ENCODE measurements at regions not wholly inside any gene's neighbourhood (a gene's known extent, or its start where the extent isn't known, plus 50 kb on each side); places are given as distances from the start of the nearest gene placed in this dataset.

DNA sequence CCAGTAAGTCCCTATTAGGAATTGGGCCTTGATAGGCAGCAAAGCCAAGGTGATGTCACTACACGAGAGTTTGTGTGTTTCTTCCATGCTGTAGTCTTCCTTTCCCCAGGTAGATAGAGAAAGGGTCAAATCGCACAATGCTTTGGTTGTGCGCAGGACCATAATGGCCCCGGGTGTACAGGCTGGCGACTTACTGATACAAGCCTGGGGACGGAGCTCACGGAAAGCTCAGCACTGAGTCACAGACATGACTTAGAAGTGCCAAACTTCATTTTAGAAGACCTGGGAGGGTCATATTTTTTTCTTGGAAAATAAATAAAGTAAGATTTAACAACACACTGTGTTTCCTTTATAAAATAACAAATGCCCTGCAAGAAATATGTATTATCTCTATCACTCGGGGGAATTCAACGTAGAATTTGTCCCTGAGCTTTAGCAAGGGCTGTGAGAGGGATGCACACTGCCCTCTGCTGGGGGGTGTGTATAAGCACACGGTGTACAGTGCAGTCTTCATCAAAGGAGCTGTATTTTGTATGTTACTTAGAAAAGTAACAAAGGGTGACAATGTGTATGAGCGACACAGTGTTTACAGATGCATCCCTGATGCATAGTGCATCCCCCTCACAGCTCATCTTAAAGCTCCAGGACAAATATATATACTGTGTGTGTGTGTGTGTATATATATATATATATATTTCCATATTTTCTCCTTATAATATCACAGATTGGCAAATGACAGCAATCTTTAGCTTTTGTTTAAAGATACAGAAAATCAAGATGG is 254.5 kb upstream of the VEGFC start:
- DNase-seq (ENCODE audit: low spot score) = peak; percentile 51
- peak; percentile 94 for ATAC-seq

DNA sequence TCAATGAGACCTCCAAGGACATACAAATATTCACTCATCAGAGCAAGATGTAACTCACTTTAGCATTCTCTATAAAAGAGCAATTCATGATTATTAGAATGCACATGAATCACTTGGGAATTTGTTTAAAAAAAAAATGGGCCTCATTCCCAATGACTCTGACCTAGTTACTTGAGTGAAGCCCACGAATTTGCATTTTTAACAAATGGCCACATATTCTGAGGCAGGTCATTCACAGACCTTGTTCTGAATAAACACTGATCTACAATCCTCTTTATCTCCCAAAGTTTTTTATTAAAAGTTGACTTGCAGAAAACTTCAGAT is 255.1 kb upstream of the VEGFC start:
- no peak for DNase-seq (ENCODE audit: low spot score)
- ATAC-seq = no peak

DNA sequence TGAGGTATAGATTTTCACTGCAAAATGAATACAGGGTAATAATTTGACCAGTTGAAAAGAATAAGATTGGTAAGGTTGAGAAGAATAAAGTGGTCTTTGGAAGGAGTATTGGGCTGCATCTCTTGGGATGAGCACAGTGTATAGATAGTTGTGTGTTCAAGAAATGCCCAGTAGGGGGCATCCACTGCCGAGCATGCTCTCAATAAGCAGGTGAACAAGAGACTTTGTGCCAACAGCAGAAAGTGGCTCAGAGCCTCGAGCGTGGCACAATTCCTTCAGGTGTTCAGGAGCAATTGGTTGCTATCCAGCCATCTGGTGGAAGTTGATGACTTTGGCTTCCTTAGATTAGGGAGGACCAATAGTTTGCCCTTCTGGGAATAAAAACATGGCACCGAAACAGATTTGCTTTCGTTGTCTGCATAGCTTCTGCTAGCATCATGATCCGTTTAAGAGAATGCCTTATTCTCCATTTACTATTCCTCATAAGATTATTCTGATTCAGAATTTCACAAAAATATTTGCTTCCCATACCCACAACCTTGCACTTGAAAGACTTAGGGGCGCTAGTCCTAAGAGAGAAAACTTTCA is 258.1 kb upstream of the NEIL3 start:
- ATAC-seq = peak; percentile 73
- DNase-seq (ENCODE audit: low spot score) = no peak

DNA sequence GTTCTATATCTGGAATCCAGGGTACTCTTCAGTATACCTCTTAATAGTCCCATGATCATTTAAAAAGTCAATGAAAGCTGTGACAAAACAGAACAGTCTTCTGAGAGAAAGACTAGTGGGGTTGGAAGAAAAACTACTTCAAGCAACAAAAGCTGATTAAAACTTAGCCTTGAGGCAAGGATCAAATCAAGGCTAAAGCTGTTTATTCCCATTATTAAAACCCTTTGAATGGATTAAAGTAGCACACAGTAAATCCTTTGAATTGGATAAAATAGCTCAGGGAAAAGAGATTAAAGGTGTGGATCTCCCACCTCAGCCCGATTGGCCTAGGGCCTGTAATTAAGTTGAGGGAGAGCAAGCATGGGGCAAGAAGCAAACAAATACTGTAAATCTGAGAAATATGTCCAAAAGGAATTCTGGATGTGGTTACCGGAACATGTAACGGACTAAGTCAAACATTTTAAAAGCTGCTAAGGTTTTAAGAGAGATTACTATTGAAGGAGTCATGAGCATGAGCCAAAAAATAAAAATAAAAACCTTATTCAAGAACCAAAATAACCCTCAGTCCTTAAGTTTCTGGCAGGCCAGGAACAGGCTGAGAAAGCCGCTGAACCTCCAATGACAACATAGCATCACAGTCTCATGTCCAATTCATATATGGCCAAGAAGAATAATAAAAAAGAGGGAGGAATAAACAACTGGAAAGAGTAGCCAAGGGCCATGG is 257.3 kb upstream of the NEIL3 start:
- DNase-seq (ENCODE audit: low spot score) (no peak), ATAC-seq (no peak)

DNA sequence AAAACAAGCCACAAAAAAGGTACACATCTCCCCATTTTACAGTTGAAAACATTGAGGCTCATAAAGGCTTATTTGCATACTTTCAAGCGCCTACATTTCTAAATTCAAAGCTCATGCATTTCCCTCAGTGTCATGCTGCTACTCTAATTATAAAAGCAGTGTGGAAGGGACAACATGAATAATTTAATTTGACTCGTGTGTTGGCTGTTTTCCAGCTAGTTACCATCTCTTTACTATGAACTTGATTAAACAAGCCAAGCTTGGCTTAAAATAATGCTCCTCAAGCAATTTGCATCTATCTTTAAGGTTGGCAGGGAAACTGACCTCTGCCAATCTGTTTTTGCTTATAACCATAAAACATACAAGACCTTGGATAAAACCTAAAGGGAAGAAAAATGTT is 252.5 kb upstream of the NEIL3 start:
- ATAC-seq = no peak
- no peak for DNase-seq (ENCODE audit: low spot score)

DNA sequence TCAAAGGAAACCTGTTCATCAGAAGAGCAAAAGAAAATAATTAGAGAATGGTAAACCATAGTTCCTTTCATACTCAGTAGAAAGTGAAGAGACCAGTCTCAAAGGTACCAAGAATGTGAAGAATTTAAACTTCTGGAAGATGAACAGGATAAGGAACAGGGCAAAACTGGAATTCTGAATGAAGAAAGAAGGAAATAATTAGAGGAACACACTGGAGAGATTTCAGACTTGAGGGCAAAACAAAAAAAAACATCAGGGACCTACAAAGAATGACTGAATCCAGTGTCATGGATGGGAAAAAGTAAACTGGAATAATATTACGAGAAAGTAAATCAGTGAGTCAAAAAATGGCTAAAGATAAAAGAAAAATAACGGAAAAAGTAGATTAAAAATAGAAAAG is 245.6 kb upstream of the NEIL3 start:
- DNase-seq (ENCODE audit: low spot score) (no peak), ATAC-seq (no peak)

DNA sequence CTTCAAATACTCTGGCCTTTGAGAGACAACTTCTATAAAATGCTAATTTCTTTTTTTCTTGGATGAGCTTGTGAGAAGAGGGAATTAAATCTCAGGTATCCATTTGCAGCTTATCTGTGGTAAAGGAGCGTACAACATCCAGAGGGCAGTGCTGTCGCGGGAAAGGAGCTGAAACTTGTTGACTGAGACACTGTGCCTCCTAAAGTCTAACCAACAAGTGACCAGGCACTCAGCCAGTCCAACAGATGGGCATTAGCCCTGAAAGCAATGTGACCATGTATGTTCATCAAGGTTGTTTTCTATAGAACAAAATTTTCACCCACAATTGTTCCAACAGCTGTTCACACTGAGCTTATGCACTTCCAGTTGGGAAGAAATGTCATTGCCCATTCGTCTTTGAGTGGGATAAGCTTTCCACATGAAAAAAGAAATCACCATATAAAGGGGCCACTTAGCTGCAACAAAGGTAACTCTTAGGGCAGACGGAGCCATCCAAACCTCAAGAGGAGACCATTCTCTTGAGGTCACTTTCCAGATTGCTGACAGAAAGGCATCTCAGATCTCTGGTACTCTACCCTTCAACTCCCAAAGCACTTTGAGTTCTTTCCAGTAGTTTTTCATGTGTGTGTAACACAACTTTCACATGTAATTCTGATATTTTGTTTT is 244.8 kb upstream of the NEIL3 start:
- no peak for DNase-seq (ENCODE audit: low spot score)
- ATAC-seq = no peak

DNA sequence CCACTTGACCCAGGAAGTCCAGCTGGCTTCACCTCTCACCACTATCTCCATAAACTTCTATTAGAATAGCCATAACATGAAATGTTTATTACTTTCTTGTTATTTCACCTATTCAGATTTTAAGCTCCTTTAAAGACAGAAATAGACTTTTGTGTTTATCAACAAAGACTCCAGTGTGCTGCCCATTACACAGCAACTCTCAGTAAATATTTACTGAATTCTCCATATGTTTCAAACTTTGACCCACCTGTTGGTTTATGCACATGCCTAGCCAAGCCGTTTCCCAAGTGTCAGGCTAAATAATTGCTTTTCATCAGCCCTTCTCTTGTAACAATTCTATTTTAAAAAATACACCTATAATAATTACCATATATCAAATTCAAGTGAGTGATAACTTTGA is 242.9 kb upstream of the NEIL3 start:
- DNase-seq (ENCODE audit: low spot score) (no peak), ATAC-seq (no peak)

DNA sequence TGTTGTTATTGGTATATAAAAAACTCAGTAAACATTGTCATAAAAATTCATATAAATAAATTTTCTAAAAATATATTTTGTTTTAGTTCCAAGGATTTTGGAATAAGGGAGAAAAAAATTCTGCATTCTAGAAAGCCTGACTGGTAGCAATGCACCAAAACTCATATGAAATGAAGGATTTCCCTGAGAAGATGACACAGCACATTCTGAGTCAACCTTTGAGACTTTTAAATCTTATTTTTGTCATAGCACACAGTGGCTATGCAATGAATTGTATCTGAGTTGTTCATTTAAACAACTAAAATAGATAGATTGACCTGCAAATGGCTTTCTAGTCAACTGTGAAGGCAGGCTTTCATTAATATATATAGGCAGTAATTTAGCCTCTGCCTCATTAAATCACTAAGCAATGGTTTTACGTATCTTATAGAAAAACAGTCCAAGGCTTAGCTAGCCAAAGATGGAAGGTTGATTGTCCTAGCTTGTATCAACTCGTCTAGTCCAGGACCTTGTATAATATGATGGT is 239.1 kb upstream of the NEIL3 start:
- ATAC-seq (no peak), DNase-seq (ENCODE audit: low spot score) (no peak)

DNA sequence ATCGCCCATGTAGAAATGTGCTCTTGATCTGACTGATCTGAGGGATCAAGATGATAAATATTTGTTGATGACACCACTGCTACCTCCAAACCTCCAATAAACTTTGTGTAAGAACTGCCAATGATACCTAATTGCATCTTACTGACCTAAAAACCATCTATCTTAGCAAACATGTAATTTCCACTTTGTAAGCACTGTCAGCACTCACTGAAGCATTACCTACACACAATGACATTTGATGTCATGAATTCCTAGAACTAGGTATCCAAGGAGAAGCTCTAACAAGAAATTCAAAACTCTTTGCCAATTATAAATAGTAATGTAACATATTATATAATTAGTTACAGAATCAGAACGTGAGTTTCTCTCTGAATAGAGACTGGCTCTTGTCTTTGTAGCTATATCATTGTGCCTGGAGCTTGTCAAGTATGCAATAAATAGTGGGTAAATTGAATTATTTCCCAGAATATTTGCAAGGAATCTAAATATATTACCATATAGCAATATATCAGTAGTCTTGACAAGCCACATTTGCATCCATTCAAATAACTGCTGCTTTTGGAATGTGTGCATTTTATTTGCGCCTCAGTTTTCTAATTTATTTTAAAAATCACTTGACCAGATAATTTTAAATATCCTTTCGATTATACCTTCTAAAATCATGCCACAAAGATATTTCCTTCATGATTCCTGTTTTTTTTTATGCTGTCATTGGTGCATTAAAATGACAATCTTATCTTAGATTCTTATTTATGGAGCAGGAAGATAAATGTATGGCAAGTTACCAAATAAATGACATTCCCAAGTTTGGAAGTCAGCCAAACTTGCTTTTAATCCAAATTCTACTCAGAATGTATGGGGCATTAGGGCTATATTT is 232.3 kb upstream of the NEIL3 start:
- ATAC-seq = no peak
- DNase-seq (ENCODE audit: low spot score) = no peak

DNA sequence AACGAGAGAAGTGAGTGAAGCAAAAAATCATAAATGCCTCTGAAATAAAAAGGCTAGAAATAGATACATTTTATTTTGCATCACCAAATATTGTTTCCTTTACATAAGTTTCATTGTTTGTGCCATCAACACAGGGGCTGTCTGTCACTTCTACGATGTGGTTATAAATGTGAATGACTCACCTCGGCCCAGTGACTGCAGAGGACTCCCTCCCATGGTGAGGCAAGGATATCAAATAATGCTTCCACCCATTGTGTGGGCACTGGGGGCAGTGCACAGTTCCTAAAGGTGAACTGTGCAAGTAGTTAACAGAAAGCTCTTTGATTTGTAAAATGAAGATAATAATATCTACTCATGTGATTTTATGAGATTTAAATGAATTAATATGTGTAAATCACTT is 230.3 kb upstream of the NEIL3 start:
- ATAC-seq (no peak), DNase-seq (ENCODE audit: low spot score) (no peak)

DNA sequence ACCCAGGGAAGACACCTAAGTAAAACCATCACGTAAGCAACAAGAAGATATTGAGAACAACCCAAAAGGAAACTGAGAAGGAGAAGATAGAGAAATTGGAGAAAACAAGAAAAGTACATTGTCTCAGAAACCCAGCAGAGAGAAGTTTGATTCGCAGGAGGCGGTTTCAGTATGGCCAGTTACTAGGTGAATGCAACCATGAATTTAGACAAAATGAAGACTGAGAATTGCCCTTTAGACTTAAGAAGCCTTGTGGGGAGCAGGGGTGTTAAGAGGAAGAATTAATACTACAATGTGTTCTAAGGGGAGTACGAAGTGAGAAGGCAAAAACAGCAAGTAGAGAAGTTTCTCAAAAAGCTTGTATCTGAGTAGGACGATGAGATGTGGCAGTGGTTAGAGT is 229.3 kb upstream of the NEIL3 start:
- ATAC-seq = no peak

DNA sequence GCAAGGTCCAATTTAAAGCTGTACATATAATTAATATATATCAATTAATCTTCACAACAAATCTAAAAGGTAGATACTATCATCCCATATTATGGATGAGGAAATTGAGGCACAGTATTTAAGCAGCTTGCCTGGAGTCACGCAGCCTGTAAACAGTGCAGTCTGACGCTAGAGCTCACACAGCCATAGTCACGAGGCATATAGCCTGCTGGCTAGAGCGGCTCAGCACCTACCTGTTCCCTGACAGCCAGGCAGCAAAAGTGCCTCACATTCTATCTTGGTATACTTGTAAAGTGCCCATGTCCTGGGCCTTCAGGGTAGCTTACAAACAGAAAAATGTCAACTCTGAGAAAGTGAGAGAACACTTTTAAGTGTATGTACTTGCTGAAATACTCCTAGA is 222.6 kb upstream of the NEIL3 start:
- DNase-seq (ENCODE audit: low spot score) (no peak), ATAC-seq (no peak)

More for the DNA sequence above, 229.3 kb upstream of the NEIL3 start:
- no peak for DNase-seq (ENCODE audit: low spot score)

DNA sequence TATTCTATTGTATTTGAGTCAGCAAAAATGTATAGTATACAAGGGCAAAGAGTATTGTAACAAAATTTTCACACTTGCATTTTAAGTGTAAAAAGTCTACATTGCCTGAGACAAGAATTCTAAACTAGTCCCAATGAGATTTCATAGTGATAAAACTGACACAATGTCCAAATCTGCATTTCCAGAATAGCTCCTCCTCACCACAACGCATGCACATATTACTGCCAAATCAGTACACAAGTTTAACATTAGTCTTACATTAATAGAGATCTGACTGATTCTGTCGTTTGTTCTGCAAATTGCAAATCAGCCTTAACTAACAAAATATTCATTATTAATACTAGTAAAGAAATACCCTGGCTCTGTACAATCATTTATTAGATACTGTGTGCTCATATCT is 222.2 kb upstream of the NEIL3 start:
- DNase-seq (ENCODE audit: low spot score) (no peak), ATAC-seq (no peak)

DNA sequence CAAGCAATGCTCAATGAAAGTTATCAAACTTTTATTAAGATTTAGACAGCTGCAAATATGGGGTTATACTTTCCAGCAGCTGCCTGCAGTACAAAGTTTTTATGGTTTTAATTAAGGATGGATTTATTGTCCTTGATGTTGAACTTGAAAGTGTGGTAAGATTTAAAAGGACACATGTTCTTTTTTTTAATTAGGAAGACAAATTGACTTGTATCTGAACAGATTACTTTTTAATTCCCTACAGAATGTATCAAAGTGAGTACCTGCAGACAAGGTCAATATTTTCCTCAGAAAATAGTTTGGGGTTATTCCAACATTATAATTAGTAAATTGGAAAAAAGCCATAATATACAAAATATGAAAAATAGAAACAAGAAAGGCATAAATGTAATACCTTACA is 218.2 kb upstream of the NEIL3 start:
- no peak for ATAC-seq

DNA sequence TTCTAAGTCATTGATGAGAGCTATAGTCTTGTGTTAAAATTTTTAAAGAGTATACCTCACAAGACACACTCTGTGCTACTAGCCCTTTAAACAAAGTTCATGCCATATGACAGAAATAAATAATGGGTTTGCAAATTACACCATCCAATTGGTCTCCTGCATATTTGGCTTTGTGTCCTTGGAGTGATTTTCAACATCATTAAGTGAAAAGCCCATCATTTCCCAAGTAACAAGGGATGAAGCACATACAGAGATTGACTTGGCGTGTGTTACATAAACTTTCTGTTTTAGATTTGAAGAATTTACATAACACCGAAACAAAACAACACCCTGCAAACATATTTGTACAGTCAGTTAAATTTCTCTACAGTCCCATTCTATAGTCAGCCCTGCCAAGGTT is 216.9 kb upstream of the NEIL3 start:
- ATAC-seq (no peak), DNase-seq (ENCODE audit: low spot score) (no peak)

More for the DNA sequence above, 218.2 kb upstream of the NEIL3 start:
- DNase-seq (ENCODE audit: low spot score) = no peak

DNA sequence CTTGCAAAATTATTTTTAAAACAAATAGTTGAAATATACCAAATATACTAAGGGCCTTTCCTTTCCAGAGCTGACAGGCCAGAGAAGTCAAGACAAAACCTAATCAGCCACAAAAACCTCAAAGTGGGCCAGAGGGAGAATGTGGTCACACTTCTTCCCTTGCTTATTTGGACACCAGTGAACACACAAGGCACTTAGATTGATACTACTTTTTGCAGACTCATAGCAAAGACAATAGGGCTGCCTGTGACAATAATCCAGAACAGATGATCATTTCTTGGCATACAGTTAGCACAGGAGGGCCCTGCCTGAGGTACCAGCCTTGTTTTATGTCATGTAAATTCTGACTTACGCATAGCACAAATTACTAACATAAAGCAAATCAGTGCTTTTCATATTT is 215.7 kb upstream of the NEIL3 start:
- no peak for ATAC-seq
- no peak for DNase-seq (ENCODE audit: low spot score)

DNA sequence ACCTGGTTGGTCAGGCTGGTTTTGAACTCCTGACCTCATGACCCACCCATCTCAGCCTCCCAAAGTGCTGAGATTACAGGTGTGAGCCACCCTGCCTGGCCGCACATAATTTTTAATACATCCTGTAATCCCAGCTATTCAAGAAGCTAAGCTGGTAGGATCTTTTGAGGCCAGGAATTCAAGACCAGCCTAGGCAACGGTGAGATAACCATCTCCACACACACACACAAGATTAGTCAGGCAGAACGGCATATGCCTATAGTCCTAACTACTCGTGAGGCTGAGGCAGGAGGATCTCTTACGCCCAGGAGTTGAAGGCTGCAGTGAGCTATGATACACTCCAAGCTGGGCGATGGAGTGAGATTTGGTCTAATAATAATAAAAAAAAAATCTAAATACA is 212.4 kb upstream of the NEIL3 start:
- DNase-seq (ENCODE audit: low spot score) (no peak), ATAC-seq (no peak)

DNA sequence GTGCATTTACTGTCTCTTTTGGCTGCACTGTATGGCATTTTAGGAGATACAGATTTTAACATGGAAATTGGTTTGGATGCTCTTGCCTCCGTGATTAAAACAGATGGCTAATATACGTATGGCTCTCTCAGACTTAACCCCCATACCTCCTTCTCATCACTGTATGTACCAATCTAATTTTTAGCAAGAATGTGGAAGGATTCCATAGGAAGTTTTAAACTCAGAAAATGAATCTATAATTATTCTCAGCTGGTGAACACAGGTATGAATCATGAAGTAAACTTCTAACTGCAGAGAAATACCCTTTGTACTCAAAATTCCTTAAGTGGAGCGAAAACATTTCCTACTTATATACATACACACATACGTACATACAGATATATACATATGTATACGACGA is 210.5 kb upstream of the NEIL3 start:
- DNase-seq (ENCODE audit: low spot score) (no peak), ATAC-seq (no peak)

DNA sequence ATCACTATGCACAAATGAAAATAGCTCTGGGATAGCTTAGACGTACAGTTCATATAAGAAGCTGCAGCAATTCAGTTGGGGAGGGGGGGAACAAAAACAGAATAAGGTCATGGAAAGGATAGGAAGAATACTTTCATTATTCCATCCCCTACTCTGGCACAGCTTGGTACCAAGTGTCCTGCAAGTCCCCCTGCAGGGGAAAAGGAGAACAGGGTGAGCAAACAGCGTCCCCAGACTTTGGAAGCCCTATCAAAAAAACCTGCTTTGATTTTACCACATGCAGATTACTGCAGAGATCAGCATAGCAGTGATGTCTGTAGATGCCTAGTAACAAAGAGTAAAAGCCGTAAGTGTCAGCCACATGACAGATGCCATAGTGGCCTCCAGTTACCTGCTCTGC is 209.4 kb upstream of the NEIL3 start:
- DNase-seq (ENCODE audit: low spot score) = no peak
- ATAC-seq = no peak

DNA sequence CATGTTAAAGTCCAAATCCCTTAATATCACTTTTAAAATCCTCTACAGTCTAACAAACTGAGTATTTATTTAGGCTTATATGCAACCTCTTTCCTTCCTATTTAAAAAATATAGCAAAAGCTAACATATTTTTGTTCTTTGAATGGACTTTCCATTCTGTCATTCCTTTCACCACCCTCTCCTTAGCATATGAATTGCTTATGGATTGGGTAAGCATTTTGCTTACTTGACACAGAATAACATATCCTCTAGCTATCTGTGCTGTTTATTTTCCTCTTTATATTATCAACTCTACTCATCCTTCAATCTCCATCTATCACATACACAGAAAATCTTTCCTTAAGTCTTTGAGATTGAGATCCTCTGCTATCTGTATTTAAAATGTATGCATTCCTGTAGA is 206.1 kb upstream of the NEIL3 start:
- ATAC-seq (no peak), DNase-seq (ENCODE audit: low spot score) (no peak)

All from left lobe of liver (tissue), 2 donors.